ENCODE measurements at regions not wholly inside any gene's neighbourhood (a gene's known extent, or its start where the extent isn't known, plus 50 kb on each side); places are given as distances from the start of the nearest gene placed in this dataset.

GRCh38 chr10:29807163-29807806, 172.5 kb upstream of the SVIL start:
- TF ChIP-seq FOXA1 (IDR thresholded peaks at IDR 0.05), result no peak
- TF ChIP-seq NR2F2 (IDR thresholded peaks at IDR 0.05), result no peak
- TF ChIP-seq RAD21 (IDR thresholded peaks at IDR 0.05), result no peak
- TF ChIP-seq, protein P1, sequence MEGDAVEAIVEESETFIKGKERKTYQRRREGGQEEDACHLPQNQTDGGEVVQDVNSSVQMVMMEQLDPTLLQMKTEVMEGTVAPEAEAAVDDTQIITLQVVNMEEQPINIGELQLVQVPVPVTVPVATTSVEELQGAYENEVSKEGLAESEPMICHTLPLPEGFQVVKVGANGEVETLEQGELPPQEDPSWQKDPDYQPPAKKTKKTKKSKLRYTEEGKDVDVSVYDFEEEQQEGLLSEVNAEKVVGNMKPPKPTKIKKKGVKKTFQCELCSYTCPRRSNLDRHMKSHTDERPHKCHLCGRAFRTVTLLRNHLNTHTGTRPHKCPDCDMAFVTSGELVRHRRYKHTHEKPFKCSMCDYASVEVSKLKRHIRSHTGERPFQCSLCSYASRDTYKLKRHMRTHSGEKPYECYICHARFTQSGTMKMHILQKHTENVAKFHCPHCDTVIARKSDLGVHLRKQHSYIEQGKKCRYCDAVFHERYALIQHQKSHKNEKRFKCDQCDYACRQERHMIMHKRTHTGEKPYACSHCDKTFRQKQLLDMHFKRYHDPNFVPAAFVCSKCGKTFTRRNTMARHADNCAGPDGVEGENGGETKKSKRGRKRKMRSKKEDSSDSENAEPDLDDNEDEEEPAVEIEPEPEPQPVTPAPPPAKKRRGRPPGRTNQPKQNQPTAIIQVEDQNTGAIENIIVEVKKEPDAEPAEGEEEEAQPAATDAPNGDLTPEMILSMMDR (IDR thresholded peaks at IDR 0.05; ENCODE audit: low read depth, low read length, missing input control), result no peak
- TF ChIP-seq RXRA (IDR thresholded peaks at IDR 0.05), result no peak
- TF ChIP-seq YY1 (IDR thresholded peaks at IDR 0.05), result no peak
- TF ChIP-seq TAF1 (conservative IDR thresholded peaks at IDR 0.05), result no peak
- no peak for TF ChIP-seq GABPA (IDR thresholded peaks at IDR 0.05 in 1 of 2, conservative IDR thresholded peaks at IDR 0.05 in 1 of 2)
